Smooth muscle cell (in vitro differentiated cells): ENCODE measurements at regions not wholly inside any gene's neighbourhood (a gene's known extent, or its start where the extent isn't known, plus 50 kb on each side); places are given as distances from the start of the nearest gene placed in this dataset.

Source experiments
- DNase-seq: peaks from one replicate; lab custom pipeline; 2025; ENCODE audit not compliant: unreplicated experiment; lab: John Stamatoyannopoulos, UW
- H2AFZ ChIP-seq: fragments of 200-600 bp; sonication (generic); 2 replicates; pipeline ENCODE4 v1.6.0; 2016; ENCODE audit warnings: antibody characterized with exemption, low read depth, mild to moderate bottlenecking
- H3F3A ChIP-seq: fragments of 200-600 bp; sonication (generic); 2 replicates; pipeline ENCODE4 v1.6.0; 2017; ENCODE audit warnings: antibody characterized with exemption, low read depth
- H3K27ac ChIP-seq: fragments of 200-600 bp; sonication (generic); 2 replicates; pipeline ENCODE4 v1.5.1; 2016; ENCODE audit warnings: low read depth, mild to moderate bottlenecking
- H3K27me3 ChIP-seq: fragments of 200-600 bp; sonication (generic); 2 replicates; pipeline ENCODE4 v1.6.1; 2016; ENCODE audit warnings: low read depth, mild to moderate bottlenecking
- H3K36me3 ChIP-seq: fragments of 200-600 bp; sonication (generic); 2 replicates; pipeline ENCODE4 v1.5.1; 2016; ENCODE audit warnings: low read depth
- H3K4me1 ChIP-seq: fragments of 200-600 bp; sonication (generic); 2 replicates; pipeline ENCODE4 v1.5.1; 2016; ENCODE audit warnings: low read depth
- H3K4me2 ChIP-seq: fragments of 200-600 bp; sonication (generic); 2 replicates; pipeline ENCODE4 v1.6.0; 2016; ENCODE audit warnings: mild to moderate bottlenecking
- H3K4me3 ChIP-seq: fragments of 200-600 bp; sonication (generic); 2 replicates; pipeline ENCODE4 v1.5.1; 2016; ENCODE audit warnings: mild to moderate bottlenecking
- H3K79me2 ChIP-seq: fragments of 200-600 bp; sonication (generic); 2 replicates; pipeline ENCODE4 v1.6.0; 2016; ENCODE audit warnings: low read depth, mild to moderate bottlenecking
- H3K9ac ChIP-seq: fragments of 200-600 bp; sonication (generic); 2 replicates; pipeline ENCODE4 v1.6.0; 2016; ENCODE audit warnings: low read depth
- H3K9me3 ChIP-seq: fragments of 200-600 bp; sonication (generic); replicated peaks from 2 replicates; pipeline ENCODE4 v1.5.1; 2016; ENCODE audit warnings: low read depth
- H4K20me1 ChIP-seq: fragments of 200-600 bp; sonication (generic); 2 replicates; pipeline ENCODE4 v1.6.0; 2016; ENCODE audit warnings: low read depth
- CTCF ChIP-seq: fragments of 200-600 bp; sonication (generic); IDR thresholded peaks from 2 replicates; pipeline ENCODE4 v1.5.1; 2017; ENCODE audit warnings: borderline replicate concordance, mild to moderate bottlenecking, antibody characterized with exemption; ENCODE audit not compliant: insufficient read depth, poor library complexity, severe bottlenecking
- WGBS: methylation state at CpG from one replicate; pipeline ENCODE4 v1.1.7; 2016; ENCODE audit warnings: low lambda C conversion rate; 5-methylcytosine and 5-hydroxymethylcytosine counted together

GRCh38 chr22:49297871-49298721 lies 529.6 kb downstream of the BRD1 start:
- Histone ChIP-seq H3K79me2 (no peaks in the 10 kb centered on the region), H3K36me3 (no peaks in the 10 kb centered on the region), H2AFZ (no peak overlapping the region), H3K27me3 (no peaks in the 10 kb centered on the region), H3K4me3 (no peak overlapping the region), H3K9me3 (no peaks in the 10 kb centered on the region), H3F3A (no peaks in the 10 kb centered on the region), H3K27ac (no peak overlapping the region), H4K20me1 (no peaks in the 10 kb centered on the region), H3K4me2 (no peak overlapping the region), H3K9ac (no peak overlapping the region), H3K4me1 (no peaks in the 10 kb centered on the region)
- DNase-seq = no peak
- TF ChIP-seq CTCF = no peak
- WGBS = 88% methylated on average over 37 of the region's 39 CpGs

DNA sequence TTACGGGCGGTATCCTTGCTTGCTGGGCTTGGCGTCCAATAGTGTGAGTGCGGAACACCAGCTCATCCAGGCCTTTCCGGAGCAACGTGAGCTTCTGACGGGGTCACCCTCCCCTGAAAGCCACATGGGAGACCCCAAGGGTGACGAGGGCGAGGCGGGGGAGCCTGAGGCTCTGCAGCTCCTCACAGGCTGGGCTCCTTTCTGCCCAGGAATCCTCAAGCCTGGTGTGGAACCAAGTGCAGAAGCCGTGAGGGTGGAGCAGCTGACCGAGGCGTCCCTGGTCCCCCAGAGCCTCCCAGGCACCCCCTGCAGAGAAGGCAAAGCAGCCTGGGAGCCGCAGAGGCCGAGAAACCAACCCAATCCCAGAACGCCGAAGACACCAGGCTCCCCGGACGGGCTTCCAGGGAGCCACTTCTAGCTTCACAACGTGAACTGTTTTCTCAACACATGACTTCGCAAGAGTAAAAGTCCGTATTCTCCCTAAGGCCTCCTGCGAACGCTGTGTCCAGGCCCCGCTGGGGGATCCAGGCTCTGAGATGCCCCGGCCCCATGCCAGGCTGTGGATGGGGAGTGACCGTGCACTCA lies 530.3 kb downstream of the BRD1 start:
- no peaks in the 10 kb centered on the region for H3K36me3 ChIP-seq
- no peaks in the 10 kb centered on the region for H3K4me1 ChIP-seq
- no peak overlapping the region for H2AFZ ChIP-seq
- no peak for DNase-seq
- no peaks in the 10 kb centered on the region for H3F3A ChIP-seq
- H3K9ac ChIP-seq = no peak overlapping the region
- H3K4me2 ChIP-seq = no peak overlapping the region
- TF ChIP-seq CTCF = no peak
- H3K27ac ChIP-seq = no peak overlapping the region
- H3K4me3 ChIP-seq = no peak overlapping the region
- 90% methylated on average over 25 of the region's 27 CpGs for WGBS
- no peaks in the 10 kb centered on the region for H3K27me3 ChIP-seq
- H3K79me2 ChIP-seq = no peaks in the 10 kb centered on the region
- H3K9me3 ChIP-seq = no peaks in the 10 kb centered on the region
- H4K20me1 ChIP-seq = no peaks in the 10 kb centered on the region

DNA sequence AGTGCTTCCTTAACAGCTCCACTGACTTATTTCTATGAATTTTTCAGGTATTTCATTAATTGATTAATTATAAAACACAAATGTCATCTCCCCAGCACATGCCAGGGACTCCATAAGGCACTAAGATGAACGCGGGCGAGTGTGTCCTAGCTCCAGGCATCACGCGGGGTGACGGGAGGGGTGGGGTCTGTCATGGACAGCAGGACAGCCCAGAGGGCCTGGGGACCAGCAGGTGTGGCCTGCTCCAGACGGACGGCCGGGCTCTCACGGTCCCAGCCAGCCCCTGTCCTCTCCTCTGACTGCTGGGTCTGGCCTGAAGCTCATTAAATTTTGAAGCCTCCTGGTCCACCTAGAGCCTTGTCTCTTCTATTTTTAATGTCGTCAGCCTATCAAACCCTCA lies 531.1 kb downstream of the BRD1 start:
- no peak for TF ChIP-seq CTCF
- no peaks in the 10 kb centered on the region for H3K4me1 ChIP-seq
- no peaks in the 10 kb centered on the region for H3K27me3 ChIP-seq
- H3K9me3 ChIP-seq = no peaks in the 10 kb centered on the region
- no peaks in the 10 kb centered on the region for H3K36me3 ChIP-seq
- no peak for DNase-seq
- no peak overlapping the region for H3K4me2 ChIP-seq
- no peak overlapping the region for H3K4me3 ChIP-seq
- no peaks in the 10 kb centered on the region for H3F3A ChIP-seq
- no peaks in the 10 kb centered on the region for H4K20me1 ChIP-seq
- H3K9ac ChIP-seq = no peak overlapping the region
- H3K79me2 ChIP-seq = no peaks in the 10 kb centered on the region
- H3K27ac ChIP-seq = no peak overlapping the region
- no peak overlapping the region for H2AFZ ChIP-seq
- WGBS = 87% methylated on average over 11 of the region's 11 CpGs
